Panc1 (cell line): ENCODE measurements at regions not wholly inside any gene's neighbourhood (a gene's known extent, or its start where the extent isn't known, plus 50 kb on each side); places are given as distances from the start of the nearest gene placed in this dataset.

ENCODE experiments used
- ATAC-seq: fragments of 200-7000 bp; cut with Tn5 transposase; 2 replicates; pipeline ENCODE4 v1.9.1; 2020; ENCODE audit warnings: mild to moderate bottlenecking, moderate library complexity
- BruUV-seq: library from RNA; stranded (reverse); fragments of 400-500 nt; replicated peaks from 2 replicates; lab custom pipeline; 2021; lab: Mats Ljungman, UMichigan
- CTCF ChIA-PET: fragments of 300-600 bp; sonication (Branson Sonifier 250); formaldehyde crosslinking; loops from one replicate; lab custom pipeline; 2022; ENCODE audit warnings: antibody characterized with exemption; lab: Charles Lee
- POLR2A ChIA-PET: fragments of 300-600 bp; sonication (Branson Sonifier 250); formaldehyde crosslinking; loops from one replicate; lab custom pipeline; 2022; ENCODE audit warnings: antibody characterized with exemption; lab: Charles Lee
- DNase-seq: peaks from one replicate; pipeline ENCODE4 v3.0.0-alpha.2; 2010; ENCODE audit warnings: low read depth, low spot score
- H3K27ac ChIP-seq: 2 replicates; pipeline ENCODE4 v1.5.1; 2011; ENCODE audit warnings: mild to moderate bottlenecking, low read length, inconsistent platforms
- H3K27me3 ChIP-seq: fragments of 200-500 bp; sonication (Bioruptor generic); 2 replicates; pipeline ENCODE4 v1.6.0; 2014; ENCODE audit warnings: low read length, inconsistent platforms; ENCODE audit not compliant: control insufficient read depth, insufficient read depth
- H3K36me3 ChIP-seq: fragments of 200-500 bp; sonication (Bioruptor generic); 2 replicates; pipeline ENCODE4 v1.5.1; 2014; ENCODE audit warnings: inconsistent platforms, mild to moderate bottlenecking, low read length, moderate library complexity; ENCODE audit not compliant: control insufficient read depth, insufficient read depth
- H3K4me1 ChIP-seq: 2 replicates; pipeline ENCODE4 v1.5.1; 2011; ENCODE audit warnings: inconsistent platforms, mild to moderate bottlenecking, low read length, moderate library complexity; ENCODE audit not compliant: control insufficient read depth, insufficient read depth
- H3K4me3 ChIP-seq, 2 experiments: 2 replicates each; pipeline ENCODE4 v1.5.1; 2011 to 2012; ENCODE audit warnings: low read depth in 2 of 2, low read length in 2 of 2, mild to moderate bottlenecking in 2 of 2, inconsistent platforms in 1 of 2, moderate library complexity in 1 of 2
- H3K9me3 ChIP-seq: fragments of 200-500 bp; sonication (Bioruptor generic); 2 replicates; pipeline ENCODE4 v1.5.1; 2014; ENCODE audit warnings: low read depth, mild to moderate bottlenecking, inconsistent platforms, low read length, moderate library complexity; ENCODE audit not compliant: control insufficient read depth, insufficient read depth
- POLR2AphosphoS5 ChIP-seq: IDR thresholded peaks from 2 replicates; pipeline ENCODE4 v1.6.1; 2012; ENCODE audit warnings: mild to moderate bottlenecking, low read depth, low read length, moderate library complexity
- SIN3A ChIP-seq: IDR thresholded peaks from 2 replicates; pipeline ENCODE4 v1.6.1; 2012; ENCODE audit warnings: low read depth, mild to moderate bottlenecking, low read length, moderate library complexity, borderline replicate concordance; ENCODE audit not compliant: insufficient read depth
- TCF7L2 ChIP-seq: IDR thresholded peaks from 2 replicates; pipeline ENCODE4 v1.6.1; 2011; ENCODE audit warnings: mild to moderate bottlenecking, low read depth, low read length, inconsistent platforms
- in situ Hi-C: cut with HindIII; loops from 2 replicates; pipeline ENCODE4 v1.10.0; 2016; ENCODE audit warnings: low sequenced_read_pairs, low pct_unique_long_range_greater_than_20kb
- intact Hi-C: fragments of 100-400 bp; cut with micrococcal nuclease; formaldehyde crosslinking; loops from one replicate; pipeline ENCODE4 v1.10.0; 2022; ENCODE audit not compliant: unreplicated experiment
- TF ChIP-seq, protein P1 (sequence below), 2 experiments: IDR thresholded peaks; 2 replicates each; pipeline ENCODE4 v1.6.1; 2011 to 2012; ENCODE audit warnings: low read depth in 2 of 2, control low read depth in 1 of 2, low read length in 1 of 2, mild to moderate bottlenecking in 1 of 2, moderate library complexity in 1 of 2; ENCODE audit not compliant: insufficient read depth in 1 of 2
- TF ChIP-seq, protein P2 (sequence below): fragments of 450-650 bp; IDR thresholded peaks from 2 replicates; pipeline ENCODE4 v1.5.1; 2017; ENCODE audit warnings: mild to moderate bottlenecking

DNA sequence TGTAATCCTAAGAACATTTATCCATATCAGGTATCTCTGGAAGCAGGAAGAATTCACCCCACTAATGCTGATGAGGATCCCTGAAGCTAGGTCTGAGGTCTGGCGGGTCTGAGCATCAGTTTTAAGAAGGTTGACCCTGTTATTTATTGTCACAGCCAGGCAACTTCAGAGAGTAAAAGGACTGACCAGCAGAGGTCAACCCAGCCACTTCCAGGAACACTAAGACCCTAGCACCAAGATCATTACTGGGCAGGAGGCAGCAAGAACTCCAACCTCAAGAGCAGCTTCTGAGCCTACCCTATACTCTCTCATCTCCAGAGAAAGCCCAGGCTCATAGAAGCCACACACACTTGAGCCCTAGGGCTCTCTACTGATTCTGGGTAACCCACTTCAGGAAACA is 901.4 kb downstream of the DCDC2C start:
- CTCF ChIA-PET = no interaction called here
- intact Hi-C loops = no loop called here

DNA sequence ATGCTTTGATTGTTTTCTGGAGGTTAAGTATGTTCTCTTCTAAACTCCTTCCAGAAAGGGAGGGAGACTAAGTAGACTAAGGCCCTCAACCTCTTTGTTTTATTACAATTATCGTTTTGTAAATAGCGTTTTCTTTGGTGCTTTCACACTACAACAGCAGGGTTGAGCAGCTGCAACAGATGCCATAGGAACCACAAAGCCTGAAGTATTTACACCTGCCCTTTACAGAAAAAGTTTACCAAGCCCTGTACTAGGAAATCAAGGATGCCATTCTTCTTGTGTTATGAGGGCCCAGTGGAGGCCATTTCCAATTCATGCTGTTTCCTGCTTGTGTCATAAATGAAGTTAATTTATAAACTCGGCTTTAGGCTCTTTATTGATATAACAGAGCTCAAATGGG is 914.8 kb downstream of the DCDC2C start:
- no peak overlapping the region for H3K4me3 ChIP-seq
- H3K36me3 ChIP-seq = no peaks in the 10 kb centered on the region
- TF ChIP-seq, protein P1, sequence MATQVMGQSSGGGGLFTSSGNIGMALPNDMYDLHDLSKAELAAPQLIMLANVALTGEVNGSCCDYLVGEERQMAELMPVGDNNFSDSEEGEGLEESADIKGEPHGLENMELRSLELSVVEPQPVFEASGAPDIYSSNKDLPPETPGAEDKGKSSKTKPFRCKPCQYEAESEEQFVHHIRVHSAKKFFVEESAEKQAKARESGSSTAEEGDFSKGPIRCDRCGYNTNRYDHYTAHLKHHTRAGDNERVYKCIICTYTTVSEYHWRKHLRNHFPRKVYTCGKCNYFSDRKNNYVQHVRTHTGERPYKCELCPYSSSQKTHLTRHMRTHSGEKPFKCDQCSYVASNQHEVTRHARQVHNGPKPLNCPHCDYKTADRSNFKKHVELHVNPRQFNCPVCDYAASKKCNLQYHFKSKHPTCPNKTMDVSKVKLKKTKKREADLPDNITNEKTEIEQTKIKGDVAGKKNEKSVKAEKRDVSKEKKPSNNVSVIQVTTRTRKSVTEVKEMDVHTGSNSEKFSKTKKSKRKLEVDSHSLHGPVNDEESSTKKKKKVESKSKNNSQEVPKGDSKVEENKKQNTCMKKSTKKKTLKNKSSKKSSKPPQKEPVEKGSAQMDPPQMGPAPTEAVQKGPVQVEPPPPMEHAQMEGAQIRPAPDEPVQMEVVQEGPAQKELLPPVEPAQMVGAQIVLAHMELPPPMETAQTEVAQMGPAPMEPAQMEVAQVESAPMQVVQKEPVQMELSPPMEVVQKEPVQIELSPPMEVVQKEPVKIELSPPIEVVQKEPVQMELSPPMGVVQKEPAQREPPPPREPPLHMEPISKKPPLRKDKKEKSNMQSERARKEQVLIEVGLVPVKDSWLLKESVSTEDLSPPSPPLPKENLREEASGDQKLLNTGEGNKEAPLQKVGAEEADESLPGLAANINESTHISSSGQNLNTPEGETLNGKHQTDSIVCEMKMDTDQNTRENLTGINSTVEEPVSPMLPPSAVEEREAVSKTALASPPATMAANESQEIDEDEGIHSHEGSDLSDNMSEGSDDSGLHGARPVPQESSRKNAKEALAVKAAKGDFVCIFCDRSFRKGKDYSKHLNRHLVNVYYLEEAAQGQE (IDR thresholded peaks at IDR 0.05; ENCODE audit: insufficient read depth in 1 of 2, low read depth in 2 of 2, low read length in 1 of 2) = no peak
- TF ChIP-seq POLR2AphosphoS5 (no peak), SIN3A (no peak), TCF7L2 (no peak)
- TF ChIP-seq, protein P2, sequence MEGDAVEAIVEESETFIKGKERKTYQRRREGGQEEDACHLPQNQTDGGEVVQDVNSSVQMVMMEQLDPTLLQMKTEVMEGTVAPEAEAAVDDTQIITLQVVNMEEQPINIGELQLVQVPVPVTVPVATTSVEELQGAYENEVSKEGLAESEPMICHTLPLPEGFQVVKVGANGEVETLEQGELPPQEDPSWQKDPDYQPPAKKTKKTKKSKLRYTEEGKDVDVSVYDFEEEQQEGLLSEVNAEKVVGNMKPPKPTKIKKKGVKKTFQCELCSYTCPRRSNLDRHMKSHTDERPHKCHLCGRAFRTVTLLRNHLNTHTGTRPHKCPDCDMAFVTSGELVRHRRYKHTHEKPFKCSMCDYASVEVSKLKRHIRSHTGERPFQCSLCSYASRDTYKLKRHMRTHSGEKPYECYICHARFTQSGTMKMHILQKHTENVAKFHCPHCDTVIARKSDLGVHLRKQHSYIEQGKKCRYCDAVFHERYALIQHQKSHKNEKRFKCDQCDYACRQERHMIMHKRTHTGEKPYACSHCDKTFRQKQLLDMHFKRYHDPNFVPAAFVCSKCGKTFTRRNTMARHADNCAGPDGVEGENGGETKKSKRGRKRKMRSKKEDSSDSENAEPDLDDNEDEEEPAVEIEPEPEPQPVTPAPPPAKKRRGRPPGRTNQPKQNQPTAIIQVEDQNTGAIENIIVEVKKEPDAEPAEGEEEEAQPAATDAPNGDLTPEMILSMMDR = no peak
- DNase-seq (no peak), ATAC-seq (no peak)
- H3K9me3 ChIP-seq = no peaks in the 10 kb centered on the region
- H3K27me3 ChIP-seq = no peaks in the 10 kb centered on the region
- ChIA-PET CTCF (no interaction called here), POLR2A (no interaction called here)
- intact Hi-C loops = no loop called here
- H3K27ac ChIP-seq = no peak overlapping the region
- BruUV-seq = no TSS peak
- in situ Hi-C loops = no loop called here
- H3K4me1 ChIP-seq = no peaks in the 10 kb centered on the region

More for the DNA sequence above, 901.4 kb downstream of the DCDC2C start:
- H3K36me3 ChIP-seq = no peaks in the 10 kb centered on the region
- no peaks in the 10 kb centered on the region for H3K27me3 ChIP-seq
- POLR2A ChIA-PET = no interaction called here
- no peak overlapping the region for H3K27ac ChIP-seq
- ATAC-seq (no peak), DNase-seq (no peak)
- no peaks in the 10 kb centered on the region for H3K4me1 ChIP-seq
- H3K4me3 ChIP-seq = no peak overlapping the region
- H3K9me3 ChIP-seq = no peaks in the 10 kb centered on the region; the same call in 1 of the 2 replicates
- no TSS peak for BruUV-seq
- TF ChIP-seq, protein P1 (IDR thresholded peaks at IDR 0.05; ENCODE audit: insufficient read depth in 1 of 2, low read depth in 2 of 2, low read length in 1 of 2) = no peak
- TF ChIP-seq TCF7L2 (no peak), SIN3A (no peak), POLR2AphosphoS5 (no peak)
- TF ChIP-seq, protein P2 = no peak
- in situ Hi-C loops = no loop called here
